KG1 (cell line): ENCODE measurements at regions not wholly inside any gene's neighbourhood (a gene's known extent, or its start where the extent isn't known, plus 50 kb on each side); places are given as distances from the start of the nearest gene placed in this dataset.
"Not testable (repeated sequence)": the region's sequence is repeated elsewhere in the genome, so short reads cannot be mapped to it uniquely, and the experiment has no call there.

Experiments used
- DNase-seq: peaks from one replicate; lab custom pipeline; 2025; lab: John Stamatoyannopoulos, UW

GRCh38 chr1:117707371-117707770 is 101.5 kb downstream of the TENT5C start:
- DNase-seq, result no peak

DNA sequence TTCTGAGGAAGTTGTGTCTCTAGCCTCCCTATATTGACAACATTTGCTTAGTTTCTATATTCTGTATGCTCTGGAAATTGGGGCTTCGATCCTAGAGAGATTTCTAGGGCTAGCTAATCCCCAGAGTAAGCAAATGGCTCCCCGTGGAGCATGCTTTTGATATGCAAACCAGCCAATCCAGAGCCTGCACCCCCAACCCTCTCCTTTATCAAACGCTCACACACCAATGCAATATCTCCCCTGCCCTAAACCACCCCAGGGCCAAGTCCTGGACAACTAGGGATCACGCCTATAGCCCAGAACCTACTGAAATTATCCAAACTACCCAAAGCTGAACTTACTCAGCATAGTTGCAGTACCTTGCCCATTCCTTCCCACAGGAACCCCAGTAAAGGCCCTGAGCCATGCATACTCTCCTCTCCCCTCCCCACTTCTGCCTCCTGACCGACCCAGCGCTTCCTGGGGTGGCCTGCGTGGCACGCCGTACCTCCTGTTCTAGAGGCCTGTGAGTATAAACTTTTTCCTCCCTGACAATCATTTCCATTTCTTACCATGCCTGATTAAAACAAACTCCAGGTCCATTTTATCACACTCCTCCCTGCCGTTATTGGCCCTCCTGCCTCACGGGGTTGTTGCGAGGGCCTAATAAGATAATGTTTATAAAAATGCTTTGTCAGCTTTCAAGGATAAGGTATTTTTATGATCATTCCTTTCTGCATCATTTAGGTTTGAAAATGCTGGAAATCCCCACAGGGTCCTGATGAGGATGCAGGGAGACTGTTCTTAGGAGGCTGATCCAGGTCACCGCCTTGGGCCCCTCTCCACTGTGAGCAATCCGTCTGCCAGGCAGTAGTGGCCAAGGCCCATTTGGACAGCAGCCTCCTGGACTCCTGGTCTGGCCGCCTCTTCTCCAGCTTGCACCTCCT is 102.7 kb downstream of the TENT5C start:
- no peak for DNase-seq

DNA sequence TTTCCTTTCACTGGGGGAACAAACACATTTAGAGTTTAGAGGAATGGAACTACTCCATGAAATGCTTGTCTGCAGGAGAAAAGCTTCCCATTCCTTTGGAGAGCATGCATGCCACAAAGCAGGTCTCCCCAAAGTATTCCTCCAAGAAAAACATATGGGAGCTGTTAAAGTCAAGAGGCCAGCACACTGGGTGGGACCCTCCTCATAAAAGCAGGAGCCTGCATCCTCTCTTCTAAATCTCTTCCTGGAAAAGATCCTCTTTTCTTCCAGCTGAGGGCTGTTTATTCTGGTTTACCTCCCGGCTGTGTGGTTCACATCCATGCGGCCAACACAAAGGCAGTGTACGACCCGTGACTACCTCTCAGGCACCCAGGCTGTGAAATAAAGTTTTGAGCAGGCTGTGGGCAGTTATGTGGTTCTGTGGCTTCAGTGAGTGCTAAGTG is 103.4 kb downstream of the TENT5C start:
- DNase-seq, result no peak

GRCh38 chr1:117710710-117711109 is 104.9 kb downstream of the TENT5C start:
- no peak for DNase-seq

DNA sequence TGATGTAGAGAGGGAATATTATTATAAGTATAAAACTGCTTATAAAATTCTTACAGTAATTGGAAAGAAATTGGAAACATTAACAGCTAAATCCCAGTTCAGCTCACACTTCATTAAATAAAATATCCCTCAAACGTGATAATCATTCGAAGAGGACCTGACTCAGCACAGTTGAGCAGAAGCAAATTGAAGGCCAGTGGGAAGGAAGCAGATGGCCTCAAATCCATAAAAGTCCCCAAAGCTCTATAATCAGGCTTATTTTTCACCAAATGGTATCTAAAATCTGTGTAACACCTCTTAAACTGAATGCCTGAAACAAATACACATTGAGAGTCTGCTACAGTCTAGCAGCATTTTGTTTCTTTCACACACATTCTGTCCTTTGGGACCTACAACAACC is 106.8 kb downstream of the TENT5C start:
- DNase-seq, result no peak

GRCh38 chr1:117714546-117714945 is 108.7 kb downstream of the TENT5C start:
- DNase-seq, result no peak

GRCh38 chr1:117716030-117716429 is 110.2 kb downstream of the TENT5C start:
- DNase-seq, result not testable (repeated sequence)

GRCh38 chr1:117717980-117718379 is 112.1 kb downstream of the TENT5C start:
- DNase-seq, result not testable (repeated sequence)

GRCh38 chr1:117718596-117718995 is 112.7 kb downstream of the TENT5C start:
- not testable (repeated sequence) for DNase-seq

DNA sequence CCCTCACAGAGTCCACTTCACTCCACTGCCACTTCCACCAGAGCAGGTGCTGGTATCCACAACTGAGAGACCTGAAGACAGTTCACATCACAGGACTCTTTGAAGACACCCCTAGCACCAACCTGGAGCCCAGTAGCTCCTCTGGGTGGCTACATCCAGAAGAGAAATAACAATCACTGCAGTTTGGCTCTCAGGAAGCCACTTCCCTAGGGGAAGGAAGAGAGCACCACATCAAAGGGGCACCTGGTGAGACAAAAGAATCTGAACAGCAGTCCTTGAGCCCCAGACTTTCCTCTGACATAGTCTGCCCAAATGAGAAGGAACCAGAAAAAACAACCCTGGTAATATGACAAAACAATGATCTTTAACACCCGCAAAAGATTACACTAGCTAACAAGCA is 113.2 kb downstream of the TENT5C start:
- DNase-seq, result no peak

DNA sequence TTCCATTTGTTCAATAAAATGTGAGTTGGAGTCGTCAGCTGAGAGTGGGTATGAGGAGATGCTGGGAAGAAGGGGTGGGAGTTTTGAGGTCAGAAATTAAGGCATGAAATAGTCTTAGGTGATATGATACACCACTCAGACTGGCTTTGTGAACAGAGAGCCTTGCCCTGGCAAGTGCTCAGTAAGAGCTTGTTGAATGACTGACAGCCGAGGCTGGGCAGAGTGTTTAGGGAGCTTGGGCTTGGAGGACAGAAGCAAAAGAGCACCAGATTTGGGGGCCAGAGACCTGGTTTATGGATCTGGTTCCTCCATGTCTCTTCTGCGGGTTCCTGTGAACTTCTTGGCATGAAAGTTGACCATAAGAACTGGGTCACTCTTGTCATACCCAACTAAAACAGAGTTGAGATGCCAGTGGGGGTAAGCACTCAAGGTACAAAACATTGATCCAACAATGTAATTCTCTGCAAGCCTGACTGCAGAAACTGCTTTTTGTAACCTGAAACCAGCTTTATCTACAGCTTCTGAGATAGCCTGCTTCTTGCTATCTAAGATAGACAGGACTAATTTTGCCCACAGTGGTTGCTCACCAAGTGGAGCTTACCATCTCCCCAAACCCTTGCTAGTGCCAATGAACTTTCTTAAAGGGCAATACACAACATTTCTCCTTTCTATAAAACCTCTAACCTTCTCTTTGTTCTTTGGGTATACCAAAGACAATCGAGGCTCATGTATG is 126.4 kb downstream of the TENT5C start:
- DNase-seq, result no peak

GRCh38 chr1:117732956-117733355 is 127.1 kb downstream of the TENT5C start:
- no peak for DNase-seq

- DNase-seq, result no peak
Measured at GRCh38 chr1:117734403-117734802, 128.6 kb downstream of the TENT5C start.

GRCh38 chr1:117735045-117735992 is 129.5 kb downstream of the TENT5C start:
- no peak for DNase-seq

GRCh38 chr1:117739504-117739903 is 133.7 kb downstream of the TENT5C start:
- DNase-seq, result no peak

DNA sequence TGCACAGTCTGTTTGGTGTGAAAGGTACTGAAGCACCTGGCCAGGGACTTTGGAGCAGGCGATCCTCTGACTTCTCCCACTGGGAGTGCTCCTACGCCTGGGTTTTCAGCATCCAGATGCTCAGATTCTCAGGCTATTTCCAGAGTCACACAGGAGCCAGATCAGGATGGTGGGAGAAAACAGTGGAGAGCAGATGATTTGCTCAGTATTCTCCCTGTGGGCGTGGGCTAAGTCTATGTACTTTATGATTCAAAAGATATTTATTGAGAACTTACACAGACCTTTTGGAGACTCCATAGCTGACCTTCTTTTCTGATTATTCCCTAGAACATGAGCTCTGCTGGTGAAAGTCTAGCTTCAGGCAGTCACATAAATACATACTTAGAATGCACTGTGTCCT is 134.6 kb downstream of the TENT5C start:
- no peak for DNase-seq

GRCh38 chr1:117746565-117746964 is 140.7 kb downstream of the TENT5C start:
- DNase-seq, result not testable (repeated sequence)

DNA sequence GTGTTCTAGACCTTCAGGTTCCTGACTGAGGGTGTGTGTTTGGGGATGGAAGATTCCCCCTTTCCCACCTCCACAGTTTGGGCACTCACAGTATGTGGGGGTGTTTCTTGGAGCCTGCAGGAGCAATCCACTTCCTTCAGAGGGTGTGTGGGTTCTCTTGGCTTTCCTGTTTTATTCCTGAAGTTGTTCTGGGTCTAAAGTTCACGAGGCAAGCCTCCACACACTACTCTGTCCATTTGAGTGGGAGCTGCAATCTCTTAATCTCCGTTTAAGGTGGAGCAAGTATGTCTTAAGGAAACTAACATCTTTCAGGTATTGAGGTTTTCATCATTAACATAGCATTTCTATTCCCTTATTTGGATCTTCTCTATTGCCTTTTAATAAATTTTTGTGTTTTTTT is 141.8 kb downstream of the TENT5C start:
- DNase-seq, result no peak

DNA sequence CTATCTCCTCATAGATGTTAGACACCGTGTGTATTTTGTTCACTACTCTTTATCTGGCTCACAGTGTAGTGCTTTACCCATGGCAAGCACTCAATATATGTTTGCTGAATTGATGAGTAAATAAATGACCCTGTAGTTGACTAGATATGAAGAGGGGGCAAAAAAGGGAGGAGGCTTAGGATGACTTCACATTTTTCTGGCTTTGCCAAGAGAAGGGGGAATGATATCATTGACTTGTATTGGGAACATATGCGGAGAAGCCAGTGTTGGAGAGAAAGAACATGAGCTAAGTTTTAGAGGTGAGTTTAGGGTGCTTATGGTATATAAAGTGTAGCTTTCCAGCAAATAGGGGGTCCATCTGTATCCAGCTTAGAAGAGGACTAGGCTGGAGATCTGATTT is 145.5 kb downstream of the TENT5C start:
- DNase-seq, result no peak

DNA sequence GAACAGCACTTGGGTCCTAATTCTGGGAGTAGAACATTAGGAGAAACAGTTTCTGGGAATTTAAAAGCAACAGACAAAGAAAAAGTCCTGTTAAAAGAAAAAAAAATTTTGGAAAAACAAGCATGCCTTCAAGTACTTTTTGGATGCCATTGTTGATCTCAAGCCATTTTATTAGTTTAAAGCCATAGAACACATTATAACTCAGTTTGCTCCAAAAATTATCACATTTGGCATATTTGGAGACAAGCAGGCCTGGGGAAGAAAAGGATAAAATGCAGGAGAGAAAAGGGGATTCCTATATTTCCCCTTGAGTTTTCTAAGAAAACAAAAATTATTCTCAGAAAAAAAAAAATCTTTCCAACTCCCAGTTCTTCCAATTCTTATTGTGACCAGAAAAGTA is 146.8 kb downstream of the TENT5C start:
- no peak for DNase-seq

GRCh38 chr1:117753232-117753631 is 147.4 kb downstream of the TENT5C start:
- DNase-seq, result no peak

DNA sequence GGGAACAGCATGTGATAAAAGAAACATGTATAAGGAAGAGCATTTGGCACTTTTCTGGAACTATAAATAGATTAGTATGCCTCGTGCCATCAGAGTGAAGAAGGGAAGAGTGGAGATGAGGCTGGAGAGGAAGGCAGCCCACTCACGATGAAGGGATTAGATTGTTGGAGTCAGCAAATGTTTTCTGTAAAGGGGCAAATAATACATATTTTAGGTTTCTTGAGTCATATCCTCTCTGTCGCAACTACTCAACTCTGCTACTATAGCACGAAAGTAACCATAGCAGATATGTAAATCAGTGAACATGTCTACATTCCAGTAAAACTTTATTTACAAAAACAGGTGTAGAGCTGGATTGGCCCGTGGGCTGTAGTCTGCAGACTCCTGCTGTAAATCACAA is 147.8 kb downstream of the TENT5C start:
- no peak for DNase-seq
